ENCODE measurements at regions not wholly inside any gene's neighbourhood (a gene's known extent, or its start where the extent isn't known, plus 50 kb on each side); places are given as distances from the start of the nearest gene placed in this dataset.

- Histone ChIP-seq H3K27me3 (replicated peaks; ENCODE audit: control insufficient read depth, insufficient read depth, low read length) (no peaks in the 10 kb centered on the region), H3K4me3 (ENCODE audit: low read depth, low read length) (no peak overlapping the region), H3K9me3 (no peaks in the 10 kb centered on the region), H3K4me1 (no peaks in the 10 kb centered on the region), H3K36me3 (ENCODE audit: control insufficient read depth, insufficient read depth, low read length) (no peaks in the 10 kb centered on the region)
- no TSS peak for BruUV-seq (replicated peaks)
- Mint-ChIP-seq H3K4me3 (ENCODE audit: unreplicated experiment) (no peak overlapping the region), H3K9me3 (ENCODE audit: unreplicated experiment) (no peaks in the 10 kb centered on the region), H3K27me3 (ENCODE audit: insufficient read depth, unreplicated experiment) (peaks cover 8% of the 10 kb centered on the region), H3K36me3 (ENCODE audit: insufficient read depth, unreplicated experiment) (no peaks in the 10 kb centered on the region), H3K4me1 (ENCODE audit: low read depth, unreplicated experiment) (no peaks in the 10 kb centered on the region), H3K27ac (ENCODE audit: unreplicated experiment) (no peak overlapping the region)
- ChIA-PET CTCF (no interaction called here), POLR2A (no interaction called here)
- DNase-seq = no peak
- TF ChIP-seq CTCF (IDR thresholded peaks at IDR 0.05; ENCODE audit: insufficient read depth in 1 of 2, low read depth in 1 of 2, low read length in 1 of 2, severe bottlenecking in 1 of 2, unreplicated experiment in 1 of 2) = no peak
- intact Hi-C loops (cut with micrococcal nuclease; ENCODE audit: unreplicated experiment) = no loop called here
Observed at GRCh38 chr2:234593636-234594035, 96.8 kb upstream of the ARL4C start.

- no peak overlapping the region for H3K4me3 ChIP-seq (ENCODE audit: low read depth, low read length)
- no peak for TF ChIP-seq CTCF (IDR thresholded peaks at IDR 0.05; ENCODE audit: insufficient read depth in 1 of 2, low read depth in 1 of 2, low read length in 1 of 2, severe bottlenecking in 1 of 2, unreplicated experiment in 1 of 2)
- Mint-ChIP-seq H3K27me3 (ENCODE audit: insufficient read depth, unreplicated experiment) (peaks cover 8% of the 10 kb centered on the region), H3K27ac (ENCODE audit: unreplicated experiment) (no peak overlapping the region), H3K36me3 (ENCODE audit: insufficient read depth, unreplicated experiment) (no peaks in the 10 kb centered on the region), H3K9me3 (ENCODE audit: unreplicated experiment) (no peaks in the 10 kb centered on the region), H3K4me3 (ENCODE audit: unreplicated experiment) (no peak overlapping the region), H3K4me1 (ENCODE audit: low read depth, unreplicated experiment) (no peaks in the 10 kb centered on the region)
- DNase-seq = no peak
- no peaks in the 10 kb centered on the region for H3K4me1 ChIP-seq
- H3K27me3 ChIP-seq (replicated peaks; ENCODE audit: control insufficient read depth, insufficient read depth, low read length) = no peaks in the 10 kb centered on the region
- H3K9me3 ChIP-seq = no peaks in the 10 kb centered on the region
- ChIA-PET POLR2A (no interaction called here), CTCF (no interaction called here)
- intact Hi-C loops (cut with micrococcal nuclease; ENCODE audit: unreplicated experiment) = no loop called here
- no peaks in the 10 kb centered on the region for H3K36me3 ChIP-seq (ENCODE audit: control insufficient read depth, insufficient read depth, low read length)
- BruUV-seq (replicated peaks) = no TSS peak
Observed at GRCh38 chr2:234592541-234592940, 95.7 kb upstream of the ARL4C start.

GRCh38 chr2:234590076-234590475 is 93.2 kb upstream of the ARL4C start:
- Histone ChIP-seq H3K27me3 (replicated peaks; ENCODE audit: control insufficient read depth, insufficient read depth, low read length) (no peaks in the 10 kb centered on the region), H3K4me1 (no peaks in the 10 kb centered on the region), H3K9me3 (no peaks in the 10 kb centered on the region), H3K36me3 (ENCODE audit: control insufficient read depth, insufficient read depth, low read length) (no peaks in the 10 kb centered on the region), H3K4me3 (ENCODE audit: low read depth, low read length) (no peak overlapping the region)
- peaks cover 8% of the 10 kb centered on the region for H3K27me3 Mint-ChIP-seq (ENCODE audit: insufficient read depth, unreplicated experiment)
- no peak overlapping the region for H3K4me3 Mint-ChIP-seq (ENCODE audit: unreplicated experiment)
- no peak overlapping the region for H3K27ac Mint-ChIP-seq (ENCODE audit: unreplicated experiment)
- POLR2A ChIA-PET = no interaction called here
- intact Hi-C loops (cut with micrococcal nuclease; ENCODE audit: unreplicated experiment) = no loop called here
- no peaks in the 10 kb centered on the region for H3K4me1 Mint-ChIP-seq (ENCODE audit: low read depth, unreplicated experiment)
- no peaks in the 10 kb centered on the region for H3K36me3 Mint-ChIP-seq (ENCODE audit: insufficient read depth, unreplicated experiment)
- no peak for TF ChIP-seq CTCF (IDR thresholded peaks at IDR 0.05; ENCODE audit: insufficient read depth in 1 of 2, low read depth in 1 of 2, low read length in 1 of 2, severe bottlenecking in 1 of 2, unreplicated experiment in 1 of 2)
- no TSS peak for BruUV-seq (replicated peaks)
- no peaks in the 10 kb centered on the region for H3K9me3 Mint-ChIP-seq (ENCODE audit: unreplicated experiment)
- no peak for DNase-seq
- CTCF ChIA-PET = no interaction called here
